Tibial nerve (tissue), 4 donors: ENCODE measurements at regions not wholly inside any gene's neighbourhood (a gene's known extent, or its start where the extent isn't known, plus 50 kb on each side); places are given as distances from the start of the nearest gene placed in this dataset.

ENCODE experiments used
- EP300 ChIP-seq, 2 donors: sonication (generic); formaldehyde crosslinking; IDR thresholded peaks; one replicate each; pipeline ENCODE4 v1.6.1; 2017; ENCODE audit warnings: antibody characterized with exemption in 2 of 2, mild to moderate bottlenecking in 1 of 2
- POLR2A ChIP-seq, 2 donors: fragments of 450-650 bp; IDR thresholded peaks; one replicate each; pipeline ENCODE4 v1.6.1; 2017; ENCODE audit warnings: antibody characterized with exemption in 2 of 2, mild to moderate bottlenecking in 2 of 2, moderate library complexity in 2 of 2
- TF ChIP-seq, protein P1 (sequence below), 5 experiments: fragments of 200-600 bp in 3 of 5; fragments of 450-650 bp in 2 of 5; sonication (generic) in 3 of 5; IDR thresholded peaks; one replicate each; pipeline ENCODE4 v1.5.1; 2016 to 2019; ENCODE audit warnings: antibody characterized with exemption in 5 of 5, mild to moderate bottlenecking in 3 of 5, moderate library complexity in 2 of 5

GRCh38 chr2:147524912-147525311 lies 319.9 kb upstream of the ACVR2A start:
- TF ChIP-seq, protein P1, sequence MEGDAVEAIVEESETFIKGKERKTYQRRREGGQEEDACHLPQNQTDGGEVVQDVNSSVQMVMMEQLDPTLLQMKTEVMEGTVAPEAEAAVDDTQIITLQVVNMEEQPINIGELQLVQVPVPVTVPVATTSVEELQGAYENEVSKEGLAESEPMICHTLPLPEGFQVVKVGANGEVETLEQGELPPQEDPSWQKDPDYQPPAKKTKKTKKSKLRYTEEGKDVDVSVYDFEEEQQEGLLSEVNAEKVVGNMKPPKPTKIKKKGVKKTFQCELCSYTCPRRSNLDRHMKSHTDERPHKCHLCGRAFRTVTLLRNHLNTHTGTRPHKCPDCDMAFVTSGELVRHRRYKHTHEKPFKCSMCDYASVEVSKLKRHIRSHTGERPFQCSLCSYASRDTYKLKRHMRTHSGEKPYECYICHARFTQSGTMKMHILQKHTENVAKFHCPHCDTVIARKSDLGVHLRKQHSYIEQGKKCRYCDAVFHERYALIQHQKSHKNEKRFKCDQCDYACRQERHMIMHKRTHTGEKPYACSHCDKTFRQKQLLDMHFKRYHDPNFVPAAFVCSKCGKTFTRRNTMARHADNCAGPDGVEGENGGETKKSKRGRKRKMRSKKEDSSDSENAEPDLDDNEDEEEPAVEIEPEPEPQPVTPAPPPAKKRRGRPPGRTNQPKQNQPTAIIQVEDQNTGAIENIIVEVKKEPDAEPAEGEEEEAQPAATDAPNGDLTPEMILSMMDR (IDR thresholded peaks at IDR 0.05) = no peak
- TF ChIP-seq POLR2A (IDR thresholded peaks at IDR 0.05) (no peak), EP300 (IDR thresholded peaks at IDR 0.05) (no peak)
